IPS-NIHi11 (cell line): ENCODE measurements at regions not wholly inside any gene's neighbourhood (a gene's known extent, or its start where the extent isn't known, plus 50 kb on each side); places are given as distances from the start of the nearest gene placed in this dataset.
A peak's percentile ranks its signal among the peaks of the same experiment; 100 is the strongest.

Source experiments
- DNase-seq: peaks from one replicate; pipeline ENCODE4 v3.0.0; 2012; ENCODE audit warnings: mixed read lengths, low spot score

DNA sequence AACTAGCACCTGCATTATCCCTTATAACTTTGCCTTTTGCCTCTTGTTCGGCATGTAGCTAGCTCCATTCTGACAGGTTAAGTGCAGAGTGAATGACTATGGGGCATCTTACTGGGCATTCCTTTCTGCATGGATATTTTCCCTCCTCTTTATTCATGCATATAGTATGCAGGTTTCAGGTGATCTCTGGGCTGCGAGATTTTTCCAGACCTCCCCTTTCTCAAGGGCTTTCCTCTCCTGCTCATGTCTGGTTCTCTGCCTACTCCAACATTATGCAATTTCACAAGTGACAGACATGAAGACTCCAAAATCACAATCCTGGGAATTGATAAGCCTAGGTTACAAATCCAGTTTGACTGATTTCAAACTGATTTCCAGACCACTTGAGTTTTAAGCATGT is 503.8 kb downstream of the NXPH1 start:
- no peak for DNase-seq

DNA sequence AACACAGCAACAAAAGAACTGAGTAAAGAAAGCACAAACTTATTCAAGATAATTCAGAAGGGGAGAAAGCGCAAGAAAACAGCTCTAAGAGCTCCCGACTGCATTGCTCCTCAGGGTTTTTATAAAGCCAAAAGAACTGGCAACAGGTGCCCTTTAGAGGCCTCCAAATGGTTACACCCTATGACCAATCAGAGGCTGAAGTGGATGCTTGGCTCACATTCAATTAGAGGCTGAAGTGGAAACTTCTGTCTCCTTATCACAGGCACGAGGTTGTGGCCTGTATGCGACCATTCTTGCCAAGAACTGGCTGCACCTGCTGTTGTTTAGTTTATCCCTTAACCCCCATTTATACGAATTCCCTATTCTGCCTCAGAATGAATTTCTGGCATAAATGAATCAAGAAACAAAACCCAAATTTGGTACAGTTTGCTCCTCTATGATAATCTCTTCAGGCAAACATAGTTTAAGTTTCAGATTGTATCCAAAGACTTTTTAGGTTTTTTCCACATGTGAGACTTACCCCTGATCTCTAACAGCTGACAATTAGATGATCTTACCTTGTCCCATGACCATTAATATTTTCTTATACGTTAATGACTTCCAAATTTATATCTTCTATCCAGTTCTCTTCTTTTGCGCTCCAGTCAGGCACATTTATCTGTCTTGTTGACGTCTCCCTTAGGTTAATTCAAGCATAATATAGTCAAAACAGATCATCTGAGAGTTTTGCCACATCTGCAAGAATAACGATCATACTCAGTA is 504.8 kb downstream of the NXPH1 start:
- no peak for DNase-seq

DNA sequence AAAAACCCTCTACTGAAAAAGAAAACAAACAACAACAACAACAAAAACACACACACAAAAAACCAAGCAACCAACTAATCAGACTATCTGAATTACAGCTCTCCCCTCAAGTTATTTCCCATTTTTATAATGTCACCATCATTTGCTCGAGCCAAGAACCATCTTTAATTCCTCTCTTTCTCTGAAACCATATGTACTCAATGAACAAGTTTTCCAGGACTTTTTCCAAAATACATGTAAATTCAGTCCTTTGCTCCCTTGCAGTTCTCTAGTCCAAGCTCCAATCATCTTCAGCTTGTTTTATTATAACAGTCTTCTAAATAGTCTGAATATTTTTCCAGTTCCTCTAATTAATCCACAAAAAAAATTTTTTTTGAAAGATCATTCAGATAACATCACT is 506.0 kb downstream of the NXPH1 start:
- DNase-seq, result no peak

DNA sequence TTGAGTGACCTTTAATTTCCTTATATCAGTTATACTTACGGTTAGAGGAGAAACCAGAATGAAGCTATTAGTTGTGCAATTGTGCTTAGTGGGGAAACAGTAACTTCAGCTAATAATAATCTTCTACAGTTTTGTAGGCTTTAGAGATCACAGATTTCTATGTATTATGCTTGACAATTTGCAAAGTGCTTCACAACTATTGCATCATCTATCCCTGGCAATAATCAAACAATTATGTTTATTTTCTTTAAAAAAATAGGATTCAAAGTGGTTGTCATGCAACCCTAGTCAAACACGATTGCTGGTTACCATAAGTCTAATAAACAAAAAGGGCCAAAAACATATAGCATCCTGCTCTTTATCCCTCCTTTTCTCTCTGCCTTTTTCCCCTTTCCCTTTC is 530.3 kb downstream of the NXPH1 start:
- DNase-seq, result no peak

DNA sequence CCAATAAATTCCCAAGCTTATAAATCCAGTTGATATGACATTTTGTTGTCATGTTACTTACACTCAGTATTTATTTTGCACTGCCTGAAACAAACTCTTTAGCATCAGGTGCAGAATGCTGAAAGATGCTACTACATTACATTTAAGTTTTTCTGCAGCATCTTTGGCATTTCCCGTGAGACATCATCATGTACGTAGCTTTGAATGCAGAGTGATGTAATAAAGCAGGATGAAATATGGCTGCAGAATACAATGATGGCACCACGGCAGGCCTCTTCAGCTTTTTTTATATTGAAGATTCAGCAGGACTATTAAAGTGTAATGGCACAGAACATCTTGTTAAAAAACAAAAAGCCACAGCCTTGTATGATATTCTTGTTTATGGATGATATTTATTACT is 531.8 kb downstream of the NXPH1 start:
- DNase-seq, result no peak

DNA sequence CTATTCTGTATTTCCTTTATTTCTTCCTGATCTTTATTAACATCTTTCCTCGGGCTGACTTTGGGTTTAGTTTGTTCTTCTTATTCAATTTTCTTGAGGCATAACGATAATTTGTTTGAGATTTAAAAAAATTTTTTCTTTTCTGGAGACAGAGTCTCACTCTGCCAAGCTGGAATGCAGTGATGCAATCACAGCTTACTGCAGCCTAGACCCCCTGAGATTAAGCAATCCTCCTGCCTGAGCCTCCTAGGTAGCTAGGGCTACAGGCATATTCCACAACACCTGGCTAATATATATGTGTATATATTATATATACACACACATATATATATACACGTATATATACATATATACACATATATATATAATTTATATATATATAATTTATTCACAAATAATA is 540.2 kb downstream of the NXPH1 start:
- no peak for DNase-seq

DNA sequence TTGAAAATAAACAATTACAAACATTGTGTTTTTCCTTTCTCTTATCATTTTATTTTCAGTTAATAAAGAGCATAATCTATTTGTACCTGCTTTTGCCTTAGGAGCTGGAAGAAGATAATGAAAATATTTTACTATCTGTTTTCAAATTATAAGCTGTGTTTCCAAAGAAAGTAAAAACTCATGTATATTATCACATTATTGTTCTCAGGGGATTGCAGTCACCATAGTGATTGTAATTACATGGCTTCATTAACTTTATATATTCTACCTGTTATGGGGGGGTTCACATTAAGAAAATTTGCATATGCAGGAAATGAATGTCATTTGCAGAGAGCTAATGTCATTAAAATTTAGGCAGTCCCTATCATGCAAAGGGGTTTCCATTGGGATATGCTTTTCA is 542.3 kb downstream of the NXPH1 start:
- no peak for DNase-seq

DNA sequence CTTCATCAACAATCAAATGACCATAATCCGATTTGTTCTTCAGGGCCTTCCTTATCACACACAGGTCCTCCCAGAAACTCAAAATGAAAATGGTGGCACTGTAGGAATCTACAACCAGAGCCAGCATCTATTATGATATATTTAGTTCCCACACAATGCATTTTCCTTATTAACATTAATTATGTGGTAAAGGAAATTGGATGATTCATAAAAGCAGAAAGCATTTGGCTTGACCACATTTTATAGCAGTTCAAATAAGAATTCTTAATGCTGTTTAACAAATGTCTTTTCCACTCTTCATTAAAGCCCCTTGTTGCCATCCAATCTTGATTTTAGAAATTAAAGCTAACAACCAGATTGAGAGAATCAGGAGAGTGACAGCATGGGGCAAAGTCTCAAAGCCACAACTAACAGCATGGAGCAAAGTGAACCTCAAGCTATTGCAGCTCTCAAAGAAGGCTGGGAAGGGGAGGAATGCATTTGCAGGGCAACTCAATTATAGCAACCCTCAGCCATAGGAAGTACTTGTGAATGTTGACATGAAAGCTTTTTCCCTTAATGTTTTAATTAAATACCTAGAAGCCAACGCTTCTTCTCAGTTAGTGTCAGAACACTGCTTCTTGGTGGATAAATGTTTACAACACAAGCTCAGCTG is 549.1 kb downstream of the NXPH1 start:
- no peak for DNase-seq

DNA sequence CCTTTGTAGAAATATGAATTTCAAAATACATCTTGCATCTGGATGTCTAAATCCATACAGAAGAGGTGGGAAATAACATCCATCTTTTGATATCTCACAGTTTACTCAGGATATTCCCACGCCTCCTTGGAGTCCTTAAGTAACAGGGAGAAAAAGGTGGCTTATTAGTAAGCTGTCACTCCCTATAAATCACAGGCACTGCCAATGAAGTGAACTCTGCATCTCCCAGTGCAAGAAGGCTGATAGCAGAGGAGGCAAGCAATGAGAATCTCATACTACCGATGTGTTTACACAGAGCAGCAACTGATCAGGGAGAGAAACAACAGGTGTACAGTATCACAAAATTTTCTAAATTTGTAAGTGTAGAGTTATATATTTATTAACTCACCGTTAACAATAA is 551.8 kb downstream of the NXPH1 start:
- no peak for DNase-seq

DNA sequence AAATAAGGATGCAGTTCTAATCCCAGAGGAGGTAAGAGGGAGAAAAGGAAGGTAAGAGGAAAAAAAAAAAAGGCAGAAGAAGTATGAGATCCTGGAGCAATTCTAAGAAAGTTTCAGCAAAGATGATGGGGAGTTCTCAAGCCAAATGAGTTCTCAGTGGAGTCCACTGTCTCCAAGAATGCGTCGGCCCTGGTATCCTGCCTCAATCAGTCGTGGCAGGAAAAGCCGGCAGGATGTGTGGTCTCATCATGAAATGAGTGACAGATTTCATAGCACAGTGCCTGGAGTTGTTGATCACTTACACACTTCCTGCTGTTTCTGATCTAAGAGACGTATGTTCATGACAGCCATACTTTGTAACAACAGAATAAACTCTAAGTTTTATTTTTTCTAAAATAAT is 554.9 kb downstream of the NXPH1 start:
- DNase-seq, result no peak

DNA sequence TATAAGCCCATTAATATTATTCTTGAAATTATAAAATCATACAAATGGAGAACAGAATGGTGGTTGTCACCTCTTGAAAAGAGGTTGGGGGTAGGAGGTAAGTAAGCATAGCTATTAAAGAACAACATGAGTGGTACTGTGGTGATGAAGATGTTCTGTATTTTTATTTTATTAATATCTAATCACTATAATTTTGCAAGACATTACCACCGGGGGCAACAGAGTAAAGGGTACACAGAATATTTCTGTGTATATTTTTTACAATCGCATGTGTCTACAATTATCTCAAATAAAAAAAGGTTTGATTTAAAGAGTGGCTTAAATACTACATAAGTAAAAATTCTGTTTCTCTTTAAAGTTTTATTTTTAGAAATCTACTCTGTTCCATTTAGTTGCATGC is 557.8 kb downstream of the NXPH1 start:
- no peak for DNase-seq

DNA sequence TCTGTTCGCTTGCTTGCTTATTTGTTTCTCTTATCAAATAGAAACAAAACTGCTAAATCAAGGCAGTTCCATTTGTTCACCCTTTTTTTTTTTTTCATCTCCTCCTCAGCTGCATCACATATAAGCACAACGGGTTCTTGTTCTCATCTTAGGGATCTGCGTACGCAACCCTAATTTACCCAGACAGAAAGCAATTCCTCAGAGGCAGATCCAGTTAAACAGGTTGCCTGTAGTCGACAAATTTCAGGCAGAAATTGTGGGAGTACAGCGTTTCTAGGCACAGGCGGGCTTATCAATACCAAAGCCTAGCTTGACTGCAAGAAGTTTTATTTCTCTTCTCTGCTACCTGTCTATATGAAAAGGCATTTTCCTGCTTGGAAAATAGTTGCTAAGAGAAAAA is 565.4 kb downstream of the NXPH1 start:
- no peak for DNase-seq

DNA sequence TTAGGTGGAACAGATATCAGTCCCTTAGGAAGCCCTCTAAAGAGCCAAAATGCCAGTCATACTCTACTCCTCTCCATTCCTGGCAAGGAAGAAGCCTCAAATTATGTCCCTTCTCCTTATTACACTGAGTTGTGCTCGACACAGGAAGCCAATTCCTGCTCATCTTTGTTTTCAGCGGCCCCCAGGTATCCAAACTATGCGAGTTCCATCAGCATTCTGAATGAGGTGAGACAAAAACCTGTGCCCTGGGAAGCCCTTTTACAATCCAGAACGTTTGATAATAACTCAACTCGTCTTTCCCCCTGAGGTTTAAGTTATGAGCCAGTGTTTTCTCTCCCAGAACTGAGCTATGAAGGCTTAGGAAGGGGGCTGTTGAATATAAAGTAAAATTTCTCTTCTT is 580.5 kb downstream of the NXPH1 start:
- peak; percentile 32 for DNase-seq

DNA sequence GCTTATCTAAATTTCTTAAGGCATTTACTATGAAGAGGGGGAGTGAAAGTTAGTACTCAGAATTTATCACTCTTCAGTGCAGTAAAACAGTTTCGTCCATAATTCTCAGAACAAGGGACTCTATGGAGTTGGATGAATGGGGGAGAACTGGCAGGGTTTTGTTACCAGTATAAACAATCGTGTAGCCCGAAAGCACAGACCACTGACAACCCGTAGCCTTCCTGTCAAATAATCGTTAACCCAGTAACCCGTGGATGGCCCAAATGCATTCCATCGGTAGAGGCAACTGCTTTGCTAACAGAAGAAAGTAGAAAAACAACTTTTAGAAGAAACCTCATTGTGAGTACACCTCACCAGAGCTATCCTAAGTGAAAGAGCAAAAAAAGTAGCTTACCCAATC is 583.9 kb downstream of the NXPH1 start:
- no peak for DNase-seq

DNA sequence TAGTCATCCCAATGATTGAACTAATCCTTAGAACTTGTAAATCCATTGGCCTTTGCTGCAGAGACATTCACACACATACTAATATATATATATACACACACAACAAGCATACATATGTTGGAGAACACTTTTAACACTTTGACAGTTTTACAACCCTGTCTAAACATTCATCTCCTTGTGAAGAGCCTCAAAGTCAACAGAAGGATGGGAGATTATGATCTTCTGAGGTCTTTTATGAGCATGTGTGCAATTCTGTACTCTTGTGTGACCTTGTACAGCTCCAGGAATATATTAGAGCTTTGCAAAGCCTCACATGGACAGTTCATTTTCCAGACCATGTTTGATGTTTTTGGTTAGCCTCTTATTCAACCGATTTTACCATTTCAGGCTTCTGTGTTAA is 589.0 kb downstream of the NXPH1 start:
- DNase-seq, result no peak

DNA sequence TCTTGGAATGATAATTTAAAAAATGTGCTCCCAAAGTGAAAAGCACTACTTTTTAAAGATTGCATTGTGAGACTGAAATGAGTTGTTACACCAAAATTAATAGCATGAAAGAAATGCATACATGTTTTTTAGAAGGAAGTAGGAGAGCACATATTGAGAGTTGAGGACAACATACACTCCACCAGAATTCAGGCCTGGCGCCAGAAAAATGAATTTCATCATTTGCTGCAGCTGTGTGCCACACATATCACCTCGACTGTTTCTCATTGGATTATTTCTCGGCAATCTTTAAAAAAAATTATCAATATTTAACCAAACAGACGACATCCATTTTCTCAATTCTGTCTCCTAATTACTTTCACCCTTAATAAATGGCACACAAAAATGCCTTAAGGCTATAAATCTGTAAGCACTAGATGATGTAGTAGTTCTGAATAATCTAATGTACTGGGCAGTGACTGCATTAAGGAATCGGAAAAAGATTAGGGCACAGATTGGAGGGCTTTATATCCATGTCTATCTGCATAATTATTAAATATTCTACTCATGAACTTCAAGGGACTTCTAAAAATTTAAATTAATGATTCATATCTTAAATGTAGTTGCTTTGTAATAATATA is 590.4 kb downstream of the NXPH1 start:
- DNase-seq, result no peak

DNA sequence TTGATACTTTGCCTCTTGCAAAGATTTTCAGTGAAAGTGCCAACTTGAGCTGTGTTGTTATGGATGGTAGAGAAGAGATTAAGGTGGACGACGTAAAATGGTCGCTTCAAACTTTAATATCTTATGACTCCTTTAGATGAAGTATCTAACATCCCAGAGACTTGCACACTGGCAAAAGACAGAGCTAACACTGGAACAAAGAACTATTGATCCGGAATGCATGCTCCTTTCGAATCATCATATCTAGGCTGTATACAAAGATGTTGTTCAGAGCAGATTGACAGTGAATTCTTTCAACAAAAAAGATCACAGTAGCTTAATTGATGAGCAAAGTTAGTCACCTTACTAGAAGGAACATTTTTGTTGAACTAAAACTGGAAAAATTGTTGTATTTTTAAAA is 592.7 kb downstream of the NXPH1 start:
- no peak for DNase-seq

DNA sequence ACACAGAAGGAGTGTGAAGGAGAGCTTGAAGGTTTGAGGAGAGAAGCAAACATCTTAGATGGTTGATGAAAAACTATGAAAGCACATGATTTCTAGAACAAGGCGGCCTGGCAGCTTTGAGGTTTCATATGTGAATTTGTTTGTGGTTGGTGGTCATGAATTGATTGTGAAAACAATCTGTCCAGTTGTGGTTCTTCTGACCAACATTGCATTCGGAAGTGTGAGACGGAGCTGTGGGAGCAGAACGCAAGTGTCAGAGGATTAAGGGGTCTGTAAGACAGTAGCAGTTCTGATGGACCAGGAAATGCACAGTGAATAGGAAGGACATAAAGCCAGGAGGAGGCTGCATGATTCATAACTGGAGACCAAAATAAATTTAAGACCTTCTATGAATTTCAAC is 594.6 kb downstream of the NXPH1 start:
- DNase-seq, result no peak

DNA sequence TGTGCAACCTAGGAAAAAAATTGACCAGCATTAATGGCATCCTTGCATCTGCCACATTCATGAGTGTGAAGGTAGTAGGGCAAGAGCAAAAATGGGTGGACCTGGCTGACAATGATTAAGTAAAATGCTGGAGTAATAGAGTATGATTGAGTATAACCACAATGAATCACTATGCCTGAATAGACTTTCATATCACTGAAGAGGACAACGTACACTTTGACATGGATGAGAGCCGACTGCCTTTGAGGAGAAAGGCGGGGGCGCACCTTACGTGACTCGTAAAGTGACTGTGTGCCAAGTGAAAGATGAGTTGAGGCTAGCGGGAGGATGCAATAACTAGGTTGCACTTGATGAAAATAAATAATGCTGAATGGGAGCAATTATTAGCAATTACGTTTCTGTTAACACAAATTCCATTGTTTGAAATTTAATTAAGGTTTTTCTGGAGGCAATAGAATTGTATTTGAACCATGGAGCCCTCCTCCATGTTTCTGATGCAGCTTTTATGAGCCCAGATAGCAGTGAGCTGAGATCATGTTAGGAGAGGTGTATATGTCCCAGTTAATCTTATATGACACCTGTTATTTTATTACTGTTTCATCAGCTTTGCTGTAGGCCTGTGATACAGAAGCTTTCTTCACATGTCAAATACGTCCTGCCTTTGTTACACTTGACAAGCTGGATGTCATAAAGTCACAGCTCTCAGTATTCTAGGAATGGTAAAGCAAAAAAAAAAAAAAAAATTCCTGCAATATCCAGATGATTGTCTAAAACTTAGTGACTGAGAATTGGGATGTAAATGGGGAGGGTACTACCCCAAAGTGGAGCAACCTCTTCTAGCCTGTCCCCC is 596.5 kb downstream of the NXPH1 start:
- no peak for DNase-seq

DNA sequence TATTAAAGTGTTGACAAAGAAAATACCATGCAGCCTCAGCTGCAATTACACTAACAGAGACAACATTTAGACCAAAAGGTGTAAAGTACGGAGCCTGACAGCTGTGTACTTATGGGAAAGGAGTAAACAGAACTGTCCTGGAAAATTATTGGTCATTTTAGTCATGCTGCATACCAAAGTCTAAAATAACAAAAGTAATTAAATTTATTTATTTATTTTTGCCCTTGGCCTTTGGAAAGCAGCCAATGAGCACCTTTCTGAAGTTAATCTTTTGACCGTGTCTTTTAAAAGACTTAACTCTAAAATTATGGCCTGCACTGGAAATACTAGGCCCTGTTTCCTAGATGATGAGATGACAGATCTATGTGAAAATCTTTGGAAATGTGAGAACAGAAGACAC is 597.6 kb downstream of the NXPH1 start:
- DNase-seq, result no peak

DNA sequence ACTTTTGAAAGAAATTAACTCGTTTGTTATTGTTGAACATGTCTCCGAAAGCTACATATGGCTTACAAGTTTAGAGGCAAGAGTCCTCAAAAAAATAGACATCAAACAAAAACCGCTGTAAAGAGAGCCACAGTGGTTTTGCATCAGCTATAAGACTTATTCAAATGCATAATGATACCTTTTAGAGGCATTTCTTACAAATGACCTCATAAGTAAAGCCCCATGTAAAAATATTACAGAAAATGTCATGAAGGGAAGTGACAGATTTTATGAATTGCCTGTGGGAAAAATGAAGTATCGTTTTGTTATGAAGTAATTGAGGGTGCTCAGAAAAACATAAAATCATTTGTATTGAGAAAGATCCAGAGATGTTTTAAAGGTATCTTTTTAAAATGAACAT is 598.0 kb downstream of the NXPH1 start:
- no peak for DNase-seq

DNA sequence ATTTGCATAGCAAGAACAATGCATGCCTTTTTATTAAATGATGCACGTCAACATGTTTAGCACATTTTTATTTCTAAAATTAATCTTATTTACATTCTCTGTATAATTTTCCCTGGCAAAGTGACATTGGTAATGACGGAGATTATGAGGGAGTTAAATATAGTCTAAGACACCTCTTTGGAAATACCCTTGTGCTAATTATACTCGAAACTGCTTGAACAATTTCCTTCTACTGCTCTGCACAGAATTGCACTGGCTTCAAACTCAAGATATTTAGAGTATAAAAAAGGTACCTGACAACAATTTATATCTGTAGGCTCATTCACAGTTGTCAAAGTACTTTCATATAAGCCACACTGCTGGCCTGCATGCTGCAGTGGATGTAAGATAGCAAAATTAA is 602.7 kb downstream of the NXPH1 start:
- DNase-seq, result no peak
